Endothelial cell of umbilical vein (primary cell): ENCODE measurements at regions not wholly inside any gene's neighbourhood (a gene's known extent, or its start where the extent isn't known, plus 50 kb on each side); places are given as distances from the start of the nearest gene placed in this dataset.

ENCODE experiments used
- BruUV-seq: library from RNA; stranded (reverse); fragments of 400-500 nt; replicated peaks from 2 replicates; lab custom pipeline; 2021; lab: Mats Ljungman, UMichigan
- CTCF ChIA-PET: fragments of 300-600, 350-600 bp; sonication (Branson Sonifier 250); formaldehyde crosslinking; loops from one replicate; lab custom pipeline; 2021; ENCODE audit warnings: antibody characterized with exemption, inconsistent platforms; lab: Charles Lee
- POLR2A ChIA-PET: fragments of 300-600, 350-600 bp; sonication (Branson Sonifier 250); formaldehyde crosslinking; loops from one replicate; lab custom pipeline; 2021; ENCODE audit warnings: antibody characterized with exemption, inconsistent platforms; lab: Charles Lee
- DNase-seq: peaks from one replicate; pipeline ENCODE4 v3.0.0-alpha.2; 2011; ENCODE audit warnings: low read depth, low spot score
- FAIRE-seq: peaks from 2 replicates; lab custom pipeline; 2011; peaks lifted over from hg19 to GRCh38; lab: Jason Lieb, UNC
- H2AFZ ChIP-seq: 2 replicates; pipeline ENCODE4 v1.6.0; 2012; ENCODE audit warnings: low read depth, low read length, control low read depth, inconsistent platforms
- H3K27ac ChIP-seq: 2 replicates; pipeline ENCODE4 v1.5.1; 2011; ENCODE audit warnings: low read depth, mild to moderate bottlenecking, control low read depth, low read length, moderate library complexity; ENCODE audit not compliant: insufficient read depth
- H3K27me3 ChIP-seq, 2 experiments: 2 replicates each; pipeline versions ENCODE4 v1.6.0 to v1.6.1; 2011; ENCODE audit warnings: low read length in 2 of 2, mixed read lengths in 1 of 2; ENCODE audit not compliant: control insufficient read depth in 2 of 2, insufficient read depth in 2 of 2
- H3K36me3 ChIP-seq, 2 experiments: 2 replicates in 1 of 2; 3 replicates in 1 of 2; pipeline ENCODE4 v1.5.1; 2011; ENCODE audit warnings: low read length in 2 of 2, mild to moderate bottlenecking in 1 of 2, moderate library complexity in 1 of 2; ENCODE audit not compliant: control insufficient read depth in 2 of 2, insufficient read depth in 2 of 2; ENCODE audit errors: extremely low read depth in 1 of 2
- H3K4me1 ChIP-seq: 3 replicates; pipeline ENCODE4 v1.5.1; 2011; ENCODE audit warnings: mild to moderate bottlenecking, low read length; ENCODE audit not compliant: control insufficient read depth, insufficient read depth; ENCODE audit errors: extremely low read depth
- H3K4me2 ChIP-seq: 2 replicates; pipeline ENCODE4 v1.6.1; 2011; ENCODE audit warnings: low read length, control low read depth, mixed read lengths; ENCODE audit not compliant: insufficient read depth
- H3K4me3 ChIP-seq, 3 experiments: fragments of 200-600 bp in 1 of 3; sonication (generic), shearing (Covaris generic) in 1 of 3; replicated peaks in 1 of 3; 2 replicates each; pipeline ENCODE4 v1.5.1; 2011 to 2016; ENCODE audit warnings: control low read depth in 3 of 3, low read length in 3 of 3, mild to moderate bottlenecking in 2 of 3, inconsistent platforms in 1 of 3, low read depth in 1 of 3, moderate library complexity in 1 of 3; ENCODE audit not compliant: insufficient read depth in 1 of 3
- H3K79me2 ChIP-seq: 2 replicates; pipeline ENCODE4 v1.6.0; 2012; ENCODE audit warnings: low read length, inconsistent platforms; ENCODE audit not compliant: control insufficient read depth, insufficient read depth
- H3K9ac ChIP-seq: replicated peaks from 2 replicates; pipeline ENCODE3; 2011; ENCODE audit warnings: low read length, control low read depth; ENCODE audit not compliant: insufficient read depth; ENCODE audit errors: extremely low read depth
- H3K9me1 ChIP-seq: replicated peaks from 3 replicates; pipeline ENCODE4 v1.6.0; 2011; ENCODE audit warnings: mild to moderate bottlenecking, low read length; ENCODE audit not compliant: control insufficient read depth, insufficient read depth; ENCODE audit errors: extremely low read depth
- H3K9me3 ChIP-seq: replicated peaks from 2 replicates; pipeline ENCODE4 v1.5.1; 2012; ENCODE audit warnings: low read length, inconsistent platforms; ENCODE audit not compliant: control insufficient read depth, insufficient read depth
- H4K20me1 ChIP-seq: replicated peaks from 2 replicates; pipeline ENCODE3; 2011; ENCODE audit warnings: mild to moderate bottlenecking, low read length; ENCODE audit not compliant: control insufficient read depth, insufficient read depth; ENCODE audit errors: extremely low read depth
- CTCF ChIP-seq, 2 donors: IDR thresholded peaks; 1 replicate in 1 of 2; 2 replicates in 1 of 2; pipeline ENCODE4 v1.5.1; 2011; ENCODE audit warnings: low read length in 2 of 2, mild to moderate bottlenecking in 2 of 2, moderate library complexity in 2 of 2, control low read depth in 1 of 2, inconsistent platforms in 1 of 2, low read depth in 1 of 2; ENCODE audit not compliant: insufficient read depth in 1 of 2; ENCODE audit errors: extremely low read depth in 1 of 2
- EZH2 ChIP-seq: IDR thresholded peaks from 2 replicates; pipeline ENCODE4 v1.6.1; 2012; ENCODE audit warnings: borderline replicate concordance, low read depth, mild to moderate bottlenecking, moderate library complexity, low read length, inconsistent platforms; ENCODE audit not compliant: severe bottlenecking
- FOS ChIP-seq: IDR thresholded peaks from 2 replicates; pipeline ENCODE4 v1.6.1; 2011; ENCODE audit warnings: mild to moderate bottlenecking, low read length, moderate library complexity, borderline replicate concordance; ENCODE audit not compliant: insufficient read depth
- GATA2 ChIP-seq: IDR thresholded peaks from 2 replicates; pipeline ENCODE4 v1.7.0; 2011; ENCODE audit warnings: low read depth, mild to moderate bottlenecking, moderate library complexity, mixed read lengths, low read length; ENCODE audit not compliant: insufficient read length, insufficient read depth
- JUN ChIP-seq: IDR thresholded peaks from 2 replicates; pipeline ENCODE4 v1.6.1; 2011; ENCODE audit warnings: borderline replicate concordance, low read depth; ENCODE audit not compliant: insufficient read length, insufficient read depth
- MAX ChIP-seq: IDR thresholded peaks from 2 replicates; pipeline ENCODE4 v1.6.1; 2011; ENCODE audit not compliant: insufficient read depth, insufficient read length
- MYC ChIP-seq: IDR thresholded peaks from one replicate; pipeline ENCODE4 v1.6.1; 2011; ENCODE audit warnings: mild to moderate bottlenecking, low read depth, low read length
- POLR2A ChIP-seq: IDR thresholded peaks from 2 replicates; pipeline ENCODE4 v1.6.1; 2012; ENCODE audit warnings: low read depth, mild to moderate bottlenecking, control low read depth, low read length
- POLR2AphosphoS5 ChIP-seq: IDR thresholded peaks from 2 replicates; pipeline ENCODE4 v1.6.1; 2012; ENCODE audit warnings: low read depth, mild to moderate bottlenecking, control low read depth, low read length, moderate library complexity; ENCODE audit not compliant: insufficient read depth
- dilution Hi-C: fragments of 300-500 bp; cut with MboI; formaldehyde crosslinking; loops from one replicate; pipeline ENCODE4 v1.15.0; 2019; ENCODE audit warnings: low sequenced_read_pairs; ENCODE audit not compliant: extremely low pct_ligation_motif_present
- intact Hi-C: fragments of 100-400 bp; cut with micrococcal nuclease; formaldehyde crosslinking; loops from one replicate; pipeline ENCODE4 v1.10.0; 2022

- TF ChIP-seq POLR2A (no peak), JUN (no peak), EZH2 (no peak), GATA2 (no peak), MYC (no peak), MAX (no peak), POLR2AphosphoS5 (no peak), FOS (no peak), CTCF (IDR thresholded peaks at IDR 0.05; ENCODE audit: extremely low read depth in 1 of 2, insufficient read depth in 1 of 2, low read depth in 1 of 2, low read length in 2 of 2) (no peak)
- Histone ChIP-seq H3K4me1 (no peaks in the 10 kb centered on the region), H3K27ac (no peak overlapping the region), H3K27me3 (peaks cover 10 to 19% of the 10 kb centered on the region in 2 experiments), H3K4me3 (no peak overlapping the region), H3K9ac (no peak overlapping the region), H3K36me3 (no peaks in the 10 kb centered on the region), H3K4me2 (no peak overlapping the region), H3K9me1 (no peaks in the 10 kb centered on the region), H4K20me1 (no peaks in the 10 kb centered on the region), H3K9me3 (no peaks in the 10 kb centered on the region), H3K79me2 (no peaks in the 10 kb centered on the region), H2AFZ (no peak overlapping the region)
- no peak for DNase-seq
- no peak for FAIRE-seq
- ChIA-PET CTCF (interaction anchor here (1.1 kb wide), 1 partner anchor 20 kb away, joined by 3 read pairs; no protein-coding TSS in a partner anchor), POLR2A (no interaction called here)
- dilution Hi-C loops = no loop called here
- intact Hi-C loops = no loop called here
- BruUV-seq = no TSS peak
These were observed 110.0 kb downstream of the AQP9 start for GRCh38 chr15:58247855-58248842.
